ENCODE measurements at regions not wholly inside any gene's neighbourhood (a gene's known extent, or its start where the extent isn't known, plus 50 kb on each side); places are given as distances from the start of the nearest gene placed in this dataset.

DNA sequence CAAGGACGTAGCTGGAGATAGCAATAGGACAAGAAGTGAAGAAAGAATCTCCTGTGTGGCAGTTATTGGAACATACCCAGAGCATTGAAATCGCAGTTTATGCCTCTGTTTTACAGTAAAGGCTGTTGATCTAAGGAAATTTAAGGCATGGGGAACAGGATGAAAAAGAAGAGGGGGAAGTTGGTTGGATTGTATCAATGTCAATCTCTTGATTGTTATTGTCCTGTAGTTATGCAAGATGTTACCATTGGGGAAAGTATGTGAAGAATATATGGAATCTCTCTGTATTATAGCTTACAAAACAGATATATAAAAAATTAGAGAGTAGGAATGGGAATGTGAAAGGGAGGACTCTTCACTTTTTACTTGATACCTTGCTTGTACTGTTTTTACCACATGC lies 195.6 kb upstream of the NREP start:
- H3K9ac ChIP-seq (replicated peaks; ENCODE audit: extremely low read depth, insufficient read depth, low read length): no peak overlapping the region

More for the DNA sequence above, 195.6 kb upstream of the NREP start:
- FAIRE-seq: no peak
- H3K79me2 ChIP-seq (ENCODE audit: control insufficient read depth, insufficient read depth, low read length): no peaks in the 10 kb centered on the region
- dilution Hi-C loops (cut with MboI; ENCODE audit: extremely low pct_ligation_motif_present, low sequenced_read_pairs): no loop called here
- no peak for DNase-seq (ENCODE audit: low read depth, low spot score)
- H3K4me3 ChIP-seq (replicated peaks in 1 of 3; ENCODE audit: insufficient read depth in 1 of 3, low read depth in 1 of 3, low read length in 3 of 3): no peak overlapping the region
- H3K4me2 ChIP-seq (ENCODE audit: insufficient read depth, low read length): no peak overlapping the region
- H2AFZ ChIP-seq (ENCODE audit: low read depth, low read length): no peak overlapping the region
- no peaks in the 10 kb centered on the region for H3K27me3 ChIP-seq (ENCODE audit: control insufficient read depth in 2 of 2, insufficient read depth in 2 of 2, low read length in 2 of 2)
- TF ChIP-seq MYC (IDR thresholded peaks at IDR 0.05; ENCODE audit: low read depth, low read length) (no peak), POLR2A (IDR thresholded peaks at IDR 0.05; ENCODE audit: low read depth, low read length) (no peak), GATA2 (IDR thresholded peaks at IDR 0.05; ENCODE audit: insufficient read depth, insufficient read length, low read depth, low read length) (no peak), EZH2 (IDR thresholded peaks at IDR 0.05; ENCODE audit: borderline replicate concordance, low read depth, low read length, severe bottlenecking) (no peak), JUN (IDR thresholded peaks at IDR 0.05; ENCODE audit: borderline replicate concordance, insufficient read depth, insufficient read length, low read depth) (no peak), FOS (IDR thresholded peaks at IDR 0.05; ENCODE audit: borderline replicate concordance, insufficient read depth, low read length) (no peak), POLR2AphosphoS5 (IDR thresholded peaks at IDR 0.05; ENCODE audit: insufficient read depth, low read depth, low read length) (no peak)
- TF ChIP-seq, protein P1, sequence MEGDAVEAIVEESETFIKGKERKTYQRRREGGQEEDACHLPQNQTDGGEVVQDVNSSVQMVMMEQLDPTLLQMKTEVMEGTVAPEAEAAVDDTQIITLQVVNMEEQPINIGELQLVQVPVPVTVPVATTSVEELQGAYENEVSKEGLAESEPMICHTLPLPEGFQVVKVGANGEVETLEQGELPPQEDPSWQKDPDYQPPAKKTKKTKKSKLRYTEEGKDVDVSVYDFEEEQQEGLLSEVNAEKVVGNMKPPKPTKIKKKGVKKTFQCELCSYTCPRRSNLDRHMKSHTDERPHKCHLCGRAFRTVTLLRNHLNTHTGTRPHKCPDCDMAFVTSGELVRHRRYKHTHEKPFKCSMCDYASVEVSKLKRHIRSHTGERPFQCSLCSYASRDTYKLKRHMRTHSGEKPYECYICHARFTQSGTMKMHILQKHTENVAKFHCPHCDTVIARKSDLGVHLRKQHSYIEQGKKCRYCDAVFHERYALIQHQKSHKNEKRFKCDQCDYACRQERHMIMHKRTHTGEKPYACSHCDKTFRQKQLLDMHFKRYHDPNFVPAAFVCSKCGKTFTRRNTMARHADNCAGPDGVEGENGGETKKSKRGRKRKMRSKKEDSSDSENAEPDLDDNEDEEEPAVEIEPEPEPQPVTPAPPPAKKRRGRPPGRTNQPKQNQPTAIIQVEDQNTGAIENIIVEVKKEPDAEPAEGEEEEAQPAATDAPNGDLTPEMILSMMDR (IDR thresholded peaks at IDR 0.05; ENCODE audit: extremely low read depth in 1 of 2, insufficient read depth in 1 of 2, low read depth in 1 of 2, low read length in 2 of 2): no peak
- TF ChIP-seq, protein P2, sequence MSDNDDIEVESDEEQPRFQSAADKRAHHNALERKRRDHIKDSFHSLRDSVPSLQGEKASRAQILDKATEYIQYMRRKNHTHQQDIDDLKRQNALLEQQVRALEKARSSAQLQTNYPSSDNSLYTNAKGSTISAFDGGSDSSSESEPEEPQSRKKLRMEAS (IDR thresholded peaks at IDR 0.05; ENCODE audit: insufficient read depth, insufficient read length): no peak
- no peaks in the 10 kb centered on the region for H3K9me1 ChIP-seq (replicated peaks; ENCODE audit: control insufficient read depth, extremely low read depth, insufficient read depth, low read length)
- H4K20me1 ChIP-seq (replicated peaks; ENCODE audit: control insufficient read depth, extremely low read depth, insufficient read depth, low read length): no peaks in the 10 kb centered on the region
- intact Hi-C loops (cut with micrococcal nuclease): no loop called here
- CTCF ChIA-PET: no interaction called here
- H3K4me1 ChIP-seq (ENCODE audit: control insufficient read depth, extremely low read depth, insufficient read depth, low read length): no peaks in the 10 kb centered on the region
- no peaks in the 10 kb centered on the region for H3K36me3 ChIP-seq (ENCODE audit: control insufficient read depth in 2 of 2, extremely low read depth in 1 of 2, insufficient read depth in 2 of 2, low read length in 2 of 2)
- POLR2A ChIA-PET: no interaction called here
- BruUV-seq (replicated peaks): no TSS peak
- H3K27ac ChIP-seq (ENCODE audit: insufficient read depth, low read depth, low read length): no peak overlapping the region
- no peaks in the 10 kb centered on the region for H3K9me3 ChIP-seq (replicated peaks; ENCODE audit: control insufficient read depth, insufficient read depth, low read length)
